Fibroblast of villous mesenchyme (primary cell): ENCODE measurements at regions not wholly inside any gene's neighbourhood (a gene's known extent, or its start where the extent isn't known, plus 50 kb on each side); places are given as distances from the start of the nearest gene placed in this dataset.

Experiments used
- DNase-seq: peaks from one replicate; pipeline ENCODE4 v3.0.0-alpha.2; 2010; ENCODE audit warnings: low read depth
- H3K4me3 ChIP-seq: 2 replicates; pipeline ENCODE4 v1.5.1; 2011; ENCODE audit warnings: low read depth, mild to moderate bottlenecking, low read length
- TF ChIP-seq, protein P1 (sequence below): IDR thresholded peaks from 2 replicates; pipeline ENCODE4 v1.5.1; 2012; ENCODE audit warnings: low read depth, mild to moderate bottlenecking, low read length; ENCODE audit not compliant: insufficient read depth

DNA sequence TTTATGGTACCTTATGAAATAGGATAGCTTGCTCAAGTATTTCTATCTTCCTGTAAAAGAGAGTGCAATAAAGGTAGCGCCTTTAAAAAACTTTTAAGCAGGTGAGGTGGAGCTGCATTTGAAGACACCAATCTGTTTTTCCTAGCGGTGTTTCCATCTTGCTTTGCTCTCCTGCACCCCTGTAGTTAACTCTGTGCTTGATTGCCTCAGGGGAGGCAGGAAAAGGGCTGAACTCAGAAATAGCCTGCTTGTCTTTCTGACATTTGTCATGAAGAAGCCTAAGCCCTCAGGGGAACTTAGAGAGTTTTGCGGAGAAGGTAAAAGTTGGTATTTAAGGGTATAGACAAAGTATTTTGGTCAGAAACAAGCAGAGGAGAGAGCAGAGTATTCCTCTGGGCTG, 63.0 kb upstream of the TPRG1 start:
- H3K4me3 ChIP-seq = no peak overlapping the region
- TF ChIP-seq, protein P1, sequence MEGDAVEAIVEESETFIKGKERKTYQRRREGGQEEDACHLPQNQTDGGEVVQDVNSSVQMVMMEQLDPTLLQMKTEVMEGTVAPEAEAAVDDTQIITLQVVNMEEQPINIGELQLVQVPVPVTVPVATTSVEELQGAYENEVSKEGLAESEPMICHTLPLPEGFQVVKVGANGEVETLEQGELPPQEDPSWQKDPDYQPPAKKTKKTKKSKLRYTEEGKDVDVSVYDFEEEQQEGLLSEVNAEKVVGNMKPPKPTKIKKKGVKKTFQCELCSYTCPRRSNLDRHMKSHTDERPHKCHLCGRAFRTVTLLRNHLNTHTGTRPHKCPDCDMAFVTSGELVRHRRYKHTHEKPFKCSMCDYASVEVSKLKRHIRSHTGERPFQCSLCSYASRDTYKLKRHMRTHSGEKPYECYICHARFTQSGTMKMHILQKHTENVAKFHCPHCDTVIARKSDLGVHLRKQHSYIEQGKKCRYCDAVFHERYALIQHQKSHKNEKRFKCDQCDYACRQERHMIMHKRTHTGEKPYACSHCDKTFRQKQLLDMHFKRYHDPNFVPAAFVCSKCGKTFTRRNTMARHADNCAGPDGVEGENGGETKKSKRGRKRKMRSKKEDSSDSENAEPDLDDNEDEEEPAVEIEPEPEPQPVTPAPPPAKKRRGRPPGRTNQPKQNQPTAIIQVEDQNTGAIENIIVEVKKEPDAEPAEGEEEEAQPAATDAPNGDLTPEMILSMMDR = no peak
- DNase-seq = no peak

DNA sequence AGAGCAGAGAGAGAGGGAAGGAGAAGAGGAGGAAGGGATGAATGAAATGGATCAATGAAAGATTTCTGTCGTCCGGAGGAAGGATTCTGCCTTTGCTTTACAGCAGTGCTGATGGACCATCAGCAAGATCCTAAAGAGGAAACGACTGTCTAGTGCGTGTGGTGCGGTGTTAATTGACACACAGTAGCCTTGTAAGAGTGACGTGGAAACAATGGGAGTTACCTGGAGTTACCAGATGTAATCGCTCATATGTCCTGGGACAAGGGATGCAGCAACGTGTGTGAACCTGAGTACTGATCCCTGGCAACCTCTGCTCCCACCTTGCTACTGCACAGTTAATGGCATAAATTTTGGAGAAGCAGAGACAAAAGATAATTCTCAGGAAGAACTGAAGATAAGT, 62.6 kb upstream of the TPRG1 start:
- no peak overlapping the region for H3K4me3 ChIP-seq
- TF ChIP-seq, protein P1 = no peak
- DNase-seq = no peak

DNA sequence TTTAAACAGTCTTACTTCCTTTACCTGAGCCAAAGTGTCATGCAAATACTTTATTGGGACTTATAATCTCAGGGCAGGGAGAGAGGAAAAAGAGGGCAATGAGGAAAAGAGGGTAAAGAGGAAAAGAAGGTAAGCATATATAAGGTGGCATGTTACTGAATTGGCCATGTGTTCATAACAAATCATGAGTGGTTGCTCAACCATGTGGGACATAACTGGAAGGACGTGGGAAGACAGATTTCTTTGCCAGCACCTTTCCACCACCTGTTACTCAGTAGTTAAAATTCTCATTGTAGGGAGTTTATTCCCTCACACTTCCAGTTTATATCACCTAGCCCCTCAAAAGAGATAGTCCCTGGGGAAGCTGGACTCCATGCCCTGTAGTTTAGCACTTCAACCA, 54.7 kb upstream of the TPRG1 start:
- TF ChIP-seq, protein P1 = no peak
- no peak for DNase-seq
- no peak overlapping the region for H3K4me3 ChIP-seq

DNA sequence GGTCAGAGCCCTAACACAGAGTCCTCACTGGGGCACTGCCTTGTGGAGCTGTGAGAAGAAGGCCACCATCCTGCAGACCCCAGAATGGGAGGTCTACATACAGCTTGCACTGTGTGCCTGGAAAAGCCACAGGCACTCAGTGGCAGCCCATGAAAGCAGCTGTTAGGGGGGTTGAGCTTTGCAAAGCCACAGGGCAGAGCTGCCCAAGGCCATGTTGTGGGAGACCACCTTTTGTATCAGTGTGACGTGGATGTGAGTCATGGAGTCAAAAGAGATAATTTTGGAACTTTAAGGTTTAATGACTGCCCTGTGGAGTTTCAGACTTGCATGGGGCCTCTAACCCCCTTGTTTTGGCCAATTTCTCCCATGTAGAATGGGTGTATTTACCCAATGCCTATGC, 52.9 kb upstream of the TPRG1 start:
- no peak for DNase-seq
- H3K4me3 ChIP-seq = no peak overlapping the region
- TF ChIP-seq, protein P1 = no peak

DNA sequence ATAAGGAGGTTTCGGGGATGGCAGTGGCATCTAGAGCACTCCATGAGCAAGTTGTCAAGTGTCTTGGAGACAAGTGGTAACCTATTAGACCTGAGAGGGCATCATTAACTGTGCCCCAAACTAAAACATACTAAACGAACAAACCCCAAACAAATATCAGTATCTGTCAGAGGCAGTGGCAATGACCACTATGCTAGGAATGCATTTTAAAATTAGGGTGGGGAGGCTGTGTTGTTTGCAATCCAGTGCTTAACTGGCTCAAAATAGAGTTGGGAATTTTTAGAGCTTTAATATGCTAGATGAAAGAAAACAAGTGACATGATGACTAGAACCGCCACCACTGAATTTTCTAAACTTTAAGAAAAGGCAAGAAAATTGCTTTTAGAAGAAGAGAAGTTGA, 51.8 kb upstream of the TPRG1 start:
- no peak overlapping the region for H3K4me3 ChIP-seq
- DNase-seq = no peak
- TF ChIP-seq, protein P1 = no peak

DNA sequence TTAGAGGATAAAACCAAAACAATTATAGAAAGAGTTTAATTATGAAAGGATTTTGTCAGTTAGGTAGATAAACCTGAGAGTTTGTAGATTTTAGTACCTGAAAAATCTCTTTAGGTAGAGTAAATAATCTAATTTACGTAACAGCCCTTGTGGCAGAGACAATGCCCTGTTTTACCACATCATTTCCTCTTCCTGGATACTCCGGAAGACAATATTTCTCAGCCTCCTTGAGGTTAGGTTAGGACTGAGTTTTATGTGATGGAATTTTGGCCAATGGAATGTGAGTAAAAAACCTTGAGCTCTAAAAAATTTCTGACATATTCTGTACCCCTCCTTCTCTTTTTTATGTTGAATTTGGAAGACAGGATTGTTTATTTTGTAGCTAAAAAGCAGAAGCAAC, 50.7 kb upstream of the TPRG1 start:
- H3K4me3 ChIP-seq = no peak overlapping the region
- TF ChIP-seq, protein P1 = no peak
- no peak for DNase-seq
